Mesothelial cell of epicardium (in vitro differentiated cells): ENCODE measurements at regions not wholly inside any gene's neighbourhood (a gene's known extent, or its start where the extent isn't known, plus 50 kb on each side); places are given as distances from the start of the nearest gene placed in this dataset.
"Not testable (repeated sequence)": the region's sequence is repeated elsewhere in the genome, so short reads cannot be mapped to it uniquely, and the experiment has no call there.

ENCODE experiments used
- DNase-seq, 2 experiments: peaks; one replicate each; pipeline ENCODE4 v3.0.0; 2021; ENCODE audit warnings: low spot score in 2 of 2; ENCODE audit not compliant: unreplicated experiment in 2 of 2
- H3K27ac Mint-ChIP-seq: 2 replicates; pipeline ENCODE4 v1.8.0; 2021; ENCODE audit warnings: mixed read lengths
- H3K27me3 Mint-ChIP-seq: 2 replicates; pipeline ENCODE4 v1.8.0; 2021; ENCODE audit warnings: low read depth, mixed read lengths
- H3K36me3 Mint-ChIP-seq: 2 replicates; pipeline ENCODE4 v1.8.0; 2021; ENCODE audit warnings: mixed read lengths
- H3K4me1 Mint-ChIP-seq: 2 replicates; pipeline ENCODE4 v1.8.0; 2021; ENCODE audit warnings: mixed read lengths
- H3K4me3 Mint-ChIP-seq: 2 replicates; pipeline ENCODE4 v1.8.0; 2021; ENCODE audit warnings: mild to moderate bottlenecking, moderate library complexity, mixed read lengths
- H3K9me3 Mint-ChIP-seq: 2 replicates; pipeline ENCODE4 v1.8.0; 2021; ENCODE audit warnings: mixed read lengths
- TF ChIP-seq, protein P1 (sequence below): fragments of 200-600 bp; sonication (generic); IDR thresholded peaks from one replicate; pipeline ENCODE4 v1.5.0; 2021; ENCODE audit warnings: antibody characterized with exemption; ENCODE audit not compliant: unreplicated experiment

DNA sequence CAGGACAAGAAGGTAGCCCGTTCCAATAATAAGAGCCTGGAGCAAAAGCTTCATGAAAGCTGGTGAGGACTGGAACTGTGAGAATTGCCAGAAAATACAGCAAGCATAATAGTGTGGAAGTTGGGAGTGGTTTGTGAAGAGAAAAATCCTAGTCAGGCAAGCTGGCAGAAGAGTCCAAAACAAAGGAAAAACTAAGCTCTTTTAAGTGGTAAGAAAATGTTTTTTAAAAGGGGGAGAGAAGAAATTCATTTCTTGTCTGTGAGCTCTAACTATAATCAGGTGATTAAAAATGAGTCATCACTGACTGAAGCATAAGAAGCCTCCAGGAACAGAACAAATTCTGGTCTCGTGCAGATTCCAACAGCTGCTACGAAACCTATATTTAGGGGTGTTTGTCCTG, 102.6 kb downstream of the CAAP1 start:
- H3K27ac Mint-ChIP-seq: no peak overlapping the region
- H3K27me3 Mint-ChIP-seq: no peaks in the 10 kb centered on the region
- no peak overlapping the region for H3K4me3 Mint-ChIP-seq
- TF ChIP-seq, protein P1, sequence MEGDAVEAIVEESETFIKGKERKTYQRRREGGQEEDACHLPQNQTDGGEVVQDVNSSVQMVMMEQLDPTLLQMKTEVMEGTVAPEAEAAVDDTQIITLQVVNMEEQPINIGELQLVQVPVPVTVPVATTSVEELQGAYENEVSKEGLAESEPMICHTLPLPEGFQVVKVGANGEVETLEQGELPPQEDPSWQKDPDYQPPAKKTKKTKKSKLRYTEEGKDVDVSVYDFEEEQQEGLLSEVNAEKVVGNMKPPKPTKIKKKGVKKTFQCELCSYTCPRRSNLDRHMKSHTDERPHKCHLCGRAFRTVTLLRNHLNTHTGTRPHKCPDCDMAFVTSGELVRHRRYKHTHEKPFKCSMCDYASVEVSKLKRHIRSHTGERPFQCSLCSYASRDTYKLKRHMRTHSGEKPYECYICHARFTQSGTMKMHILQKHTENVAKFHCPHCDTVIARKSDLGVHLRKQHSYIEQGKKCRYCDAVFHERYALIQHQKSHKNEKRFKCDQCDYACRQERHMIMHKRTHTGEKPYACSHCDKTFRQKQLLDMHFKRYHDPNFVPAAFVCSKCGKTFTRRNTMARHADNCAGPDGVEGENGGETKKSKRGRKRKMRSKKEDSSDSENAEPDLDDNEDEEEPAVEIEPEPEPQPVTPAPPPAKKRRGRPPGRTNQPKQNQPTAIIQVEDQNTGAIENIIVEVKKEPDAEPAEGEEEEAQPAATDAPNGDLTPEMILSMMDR: no peak
- H3K9me3 Mint-ChIP-seq: peaks cover 13% of the 10 kb centered on the region
- H3K36me3 Mint-ChIP-seq: no peaks in the 10 kb centered on the region
- no peaks in the 10 kb centered on the region for H3K4me1 Mint-ChIP-seq
- DNase-seq: no peak

DNA sequence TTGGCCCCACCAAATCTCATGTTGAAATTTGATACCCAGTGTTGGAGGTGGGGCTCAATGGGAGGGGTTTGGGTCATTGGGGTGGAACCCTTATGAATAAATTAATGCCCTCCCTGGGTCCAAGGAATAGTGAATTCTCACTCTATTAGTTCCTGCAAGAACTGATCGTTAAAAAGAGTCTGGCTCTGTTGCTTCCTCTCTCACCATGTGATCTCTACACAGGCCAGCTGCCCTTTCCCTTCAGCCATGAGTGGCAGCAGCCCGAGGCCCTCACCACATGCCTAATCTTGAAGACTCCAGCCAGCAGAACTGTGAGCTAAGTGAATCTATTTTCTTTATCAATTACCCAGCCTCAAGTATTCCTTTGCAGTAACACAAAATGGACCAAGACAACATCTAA, 106.0 kb downstream of the CAAP1 start:
- H3K4me1 Mint-ChIP-seq: peaks cover 5% of the 10 kb centered on the region
- TF ChIP-seq, protein P1: no peak
- no peak overlapping the region for H3K27ac Mint-ChIP-seq

DNA sequence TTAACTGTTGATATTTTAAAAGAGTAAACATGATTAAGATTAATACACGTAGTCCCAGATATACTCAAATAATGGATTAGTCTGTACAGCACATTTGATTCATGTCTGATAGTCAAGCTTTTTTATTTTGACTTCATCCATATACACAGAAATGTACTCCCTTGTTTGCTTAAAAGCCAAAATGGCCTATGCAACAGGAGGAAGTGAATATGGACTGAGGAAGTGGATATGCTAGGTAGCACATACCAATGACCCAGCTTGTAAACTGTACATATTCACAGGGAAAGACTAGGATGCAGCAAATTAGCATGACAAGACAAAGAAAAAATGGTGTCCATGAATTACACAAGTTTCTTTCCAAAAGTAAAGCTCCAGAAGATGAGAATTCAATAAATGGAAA, 109.7 kb downstream of the CAAP1 start:
- Mint-ChIP-seq H3K4me1 (peaks cover 5% of the 10 kb centered on the region), H3K36me3 (no peaks in the 10 kb centered on the region), H3K27me3 (no peaks in the 10 kb centered on the region), H3K4me3 (no peak overlapping the region), H3K27ac (no peak overlapping the region), H3K9me3 (peaks cover 8% of the 10 kb centered on the region)
- TF ChIP-seq, protein P1: no peak
- DNase-seq: no peak

More for the DNA sequence above, 106.0 kb downstream of the CAAP1 start:
- H3K27me3 Mint-ChIP-seq: no peaks in the 10 kb centered on the region
- no peaks in the 10 kb centered on the region for H3K9me3 Mint-ChIP-seq
- no peak for DNase-seq
- H3K36me3 Mint-ChIP-seq: no peaks in the 10 kb centered on the region
- H3K4me3 Mint-ChIP-seq: no peak overlapping the region

DNA sequence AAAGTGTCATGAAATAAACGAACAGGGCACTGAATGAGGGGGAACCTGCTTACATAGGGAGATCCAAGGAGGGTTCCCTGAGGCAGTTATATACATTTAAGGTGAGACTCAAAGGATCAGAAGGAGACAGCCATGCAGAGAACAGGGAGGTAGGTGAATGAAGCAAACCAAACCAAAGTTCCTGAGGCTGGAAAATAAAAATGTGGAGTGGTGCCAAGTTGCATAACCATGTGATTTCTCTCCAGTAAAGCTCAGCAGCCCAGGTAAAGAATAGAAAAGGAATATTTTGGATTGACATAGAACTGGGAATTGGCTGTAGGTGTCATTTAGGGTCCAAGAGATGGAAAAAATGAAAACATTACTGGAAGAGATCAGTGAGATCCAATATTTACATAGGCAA, 110.7 kb downstream of the CAAP1 start:
- TF ChIP-seq, protein P1: no peak
- DNase-seq: no peak
- Mint-ChIP-seq H3K27ac (no peak overlapping the region), H3K4me3 (no peak overlapping the region), H3K27me3 (no peaks in the 10 kb centered on the region), H3K4me1 (peaks cover 5% of the 10 kb centered on the region), H3K36me3 (no peaks in the 10 kb centered on the region), H3K9me3 (peaks cover 8% of the 10 kb centered on the region)

GRCh38 chr9:26780307-26780706, 112.3 kb downstream of the CAAP1 start:
- H3K27ac Mint-ChIP-seq, H3K9me3 Mint-ChIP-seq, H3K27me3 Mint-ChIP-seq, H3K4me3 Mint-ChIP-seq, DNase-seq, H3K4me1 Mint-ChIP-seq, H3K36me3 Mint-ChIP-seq: not testable (repeated sequence)

- peaks cover 5% of the 10 kb centered on the region for H3K4me1 Mint-ChIP-seq
- no peaks in the 10 kb centered on the region for H3K36me3 Mint-ChIP-seq
- H3K9me3 Mint-ChIP-seq: peaks cover 8% of the 10 kb centered on the region
- no peak for DNase-seq
- H3K27me3 Mint-ChIP-seq: no peaks in the 10 kb centered on the region
- no peak overlapping the region for H3K27ac Mint-ChIP-seq
- H3K4me3 Mint-ChIP-seq: no peak overlapping the region
- TF ChIP-seq, protein P1: no peak
Measured at GRCh38 chr9:26779062-26779461, 113.5 kb downstream of the CAAP1 start.
